ENCODE measurements at regions not wholly inside any gene's neighbourhood (a gene's known extent, or its start where the extent isn't known, plus 50 kb on each side); places are given as distances from the start of the nearest gene placed in this dataset.

DNA sequence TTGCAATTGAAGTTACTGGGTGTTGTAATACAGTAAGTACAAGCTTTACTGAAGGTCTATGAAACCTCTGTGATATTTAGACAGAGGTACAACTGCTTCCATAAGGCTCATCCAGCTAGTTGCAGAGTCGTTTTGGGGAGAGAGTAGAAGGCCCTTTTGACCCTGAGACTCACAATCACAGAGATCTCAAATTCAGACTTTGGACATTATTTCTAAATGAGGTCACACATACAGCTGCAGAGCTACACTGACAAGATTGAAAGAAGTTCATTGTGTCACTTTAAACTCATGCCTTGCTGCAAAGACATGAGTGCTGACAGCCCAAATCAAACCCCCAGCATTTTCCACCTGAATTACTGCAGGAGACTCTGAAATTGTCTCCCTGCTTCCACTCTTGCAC is 205.9 kb upstream of the TMEM161B start:
- DNase-seq, result no peak
- Mint-ChIP-seq H3K27me3 (ENCODE audit: unreplicated experiment) (no peaks in the 10 kb centered on the region), H3K9me3 (ENCODE audit: unreplicated experiment) (no peaks in the 10 kb centered on the region), H3K27ac (ENCODE audit: unreplicated experiment) (no peak overlapping the region), H3K4me1 (ENCODE audit: low read depth, unreplicated experiment) (no peaks in the 10 kb centered on the region), H3K4me3 (ENCODE audit: unreplicated experiment) (no peak overlapping the region), H3K36me3 (ENCODE audit: unreplicated experiment) (no peaks in the 10 kb centered on the region)
- TF ChIP-seq, protein P1, sequence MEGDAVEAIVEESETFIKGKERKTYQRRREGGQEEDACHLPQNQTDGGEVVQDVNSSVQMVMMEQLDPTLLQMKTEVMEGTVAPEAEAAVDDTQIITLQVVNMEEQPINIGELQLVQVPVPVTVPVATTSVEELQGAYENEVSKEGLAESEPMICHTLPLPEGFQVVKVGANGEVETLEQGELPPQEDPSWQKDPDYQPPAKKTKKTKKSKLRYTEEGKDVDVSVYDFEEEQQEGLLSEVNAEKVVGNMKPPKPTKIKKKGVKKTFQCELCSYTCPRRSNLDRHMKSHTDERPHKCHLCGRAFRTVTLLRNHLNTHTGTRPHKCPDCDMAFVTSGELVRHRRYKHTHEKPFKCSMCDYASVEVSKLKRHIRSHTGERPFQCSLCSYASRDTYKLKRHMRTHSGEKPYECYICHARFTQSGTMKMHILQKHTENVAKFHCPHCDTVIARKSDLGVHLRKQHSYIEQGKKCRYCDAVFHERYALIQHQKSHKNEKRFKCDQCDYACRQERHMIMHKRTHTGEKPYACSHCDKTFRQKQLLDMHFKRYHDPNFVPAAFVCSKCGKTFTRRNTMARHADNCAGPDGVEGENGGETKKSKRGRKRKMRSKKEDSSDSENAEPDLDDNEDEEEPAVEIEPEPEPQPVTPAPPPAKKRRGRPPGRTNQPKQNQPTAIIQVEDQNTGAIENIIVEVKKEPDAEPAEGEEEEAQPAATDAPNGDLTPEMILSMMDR (IDR thresholded peaks at IDR 0.05; ENCODE audit: partially characterized antibody, unreplicated experiment), result no peak

GRCh38 chr5:88470745-88471144 is 202.1 kb upstream of the TMEM161B start:
- no peaks in the 10 kb centered on the region for H3K4me1 Mint-ChIP-seq (ENCODE audit: low read depth, unreplicated experiment)
- H3K27me3 Mint-ChIP-seq (ENCODE audit: unreplicated experiment), result peaks cover 2% of the 10 kb centered on the region
- no peaks in the 10 kb centered on the region for H3K9me3 Mint-ChIP-seq (ENCODE audit: unreplicated experiment)
- no peak overlapping the region for H3K27ac Mint-ChIP-seq (ENCODE audit: unreplicated experiment)
- H3K36me3 Mint-ChIP-seq (ENCODE audit: unreplicated experiment), result no peaks in the 10 kb centered on the region
- no peak overlapping the region for H3K4me3 Mint-ChIP-seq (ENCODE audit: unreplicated experiment)
- TF ChIP-seq, protein P1 (IDR thresholded peaks at IDR 0.05; ENCODE audit: partially characterized antibody, unreplicated experiment), result no peak
- no peak for DNase-seq

- TF ChIP-seq, protein P1 (IDR thresholded peaks at IDR 0.05; ENCODE audit: partially characterized antibody, unreplicated experiment), result no peak
- no peak for DNase-seq
- no peak overlapping the region for H3K27ac Mint-ChIP-seq (ENCODE audit: unreplicated experiment)
- no peak overlapping the region for H3K4me3 Mint-ChIP-seq (ENCODE audit: unreplicated experiment)
- no peaks in the 10 kb centered on the region for H3K9me3 Mint-ChIP-seq (ENCODE audit: unreplicated experiment)
- no peaks in the 10 kb centered on the region for H3K36me3 Mint-ChIP-seq (ENCODE audit: unreplicated experiment)
- H3K4me1 Mint-ChIP-seq (ENCODE audit: low read depth, unreplicated experiment), result no peaks in the 10 kb centered on the region
- peaks cover 2% of the 10 kb centered on the region for H3K27me3 Mint-ChIP-seq (ENCODE audit: unreplicated experiment)
Observed at GRCh38 chr5:88459971-88460370, 191.3 kb upstream of the TMEM161B start.

DNA sequence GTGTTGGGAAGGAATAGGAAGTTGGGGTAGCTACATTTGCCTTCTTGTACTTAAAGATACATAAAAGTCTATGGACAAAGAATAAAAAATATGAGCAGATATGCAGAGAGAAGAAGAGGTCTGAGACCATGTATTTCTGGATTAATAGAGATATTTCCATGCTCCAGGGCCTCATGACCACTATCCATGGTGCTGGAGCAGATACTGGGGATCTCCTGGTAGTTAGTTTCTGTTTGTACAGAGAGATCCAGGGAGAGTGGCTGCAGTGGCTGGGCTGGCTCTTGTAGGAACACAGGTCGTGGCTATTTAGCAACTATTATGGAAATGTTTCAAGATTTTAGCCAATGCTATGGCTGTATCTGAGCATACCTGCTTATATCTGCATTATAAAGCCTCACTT is 184.2 kb upstream of the TMEM161B start:
- no peak overlapping the region for H3K4me3 Mint-ChIP-seq (ENCODE audit: unreplicated experiment)
- no peaks in the 10 kb centered on the region for H3K9me3 Mint-ChIP-seq (ENCODE audit: unreplicated experiment)
- H3K4me1 Mint-ChIP-seq (ENCODE audit: low read depth, unreplicated experiment), result no peaks in the 10 kb centered on the region
- no peaks in the 10 kb centered on the region for H3K27me3 Mint-ChIP-seq (ENCODE audit: unreplicated experiment)
- H3K36me3 Mint-ChIP-seq (ENCODE audit: unreplicated experiment), result no peaks in the 10 kb centered on the region
- no peak for DNase-seq
- H3K27ac Mint-ChIP-seq (ENCODE audit: unreplicated experiment), result no peak overlapping the region
- TF ChIP-seq, protein P1 (IDR thresholded peaks at IDR 0.05; ENCODE audit: partially characterized antibody, unreplicated experiment), result no peak

- no peak for DNase-seq
- Mint-ChIP-seq H3K4me1 (ENCODE audit: low read depth, unreplicated experiment) (no peaks in the 10 kb centered on the region), H3K9me3 (ENCODE audit: unreplicated experiment) (no peaks in the 10 kb centered on the region), H3K27me3 (ENCODE audit: unreplicated experiment) (no peaks in the 10 kb centered on the region), H3K36me3 (ENCODE audit: unreplicated experiment) (no peaks in the 10 kb centered on the region), H3K27ac (ENCODE audit: unreplicated experiment) (no peak overlapping the region), H3K4me3 (ENCODE audit: unreplicated experiment) (no peak overlapping the region)
- TF ChIP-seq, protein P1 (IDR thresholded peaks at IDR 0.05; ENCODE audit: partially characterized antibody, unreplicated experiment), result no peak
Observed at GRCh38 chr5:88450239-88450638, 181.6 kb upstream of the TMEM161B start.
